ENCODE measurements at regions not wholly inside any gene's neighbourhood (a gene's known extent, or its start where the extent isn't known, plus 50 kb on each side); places are given as distances from the start of the nearest gene placed in this dataset.

DNA sequence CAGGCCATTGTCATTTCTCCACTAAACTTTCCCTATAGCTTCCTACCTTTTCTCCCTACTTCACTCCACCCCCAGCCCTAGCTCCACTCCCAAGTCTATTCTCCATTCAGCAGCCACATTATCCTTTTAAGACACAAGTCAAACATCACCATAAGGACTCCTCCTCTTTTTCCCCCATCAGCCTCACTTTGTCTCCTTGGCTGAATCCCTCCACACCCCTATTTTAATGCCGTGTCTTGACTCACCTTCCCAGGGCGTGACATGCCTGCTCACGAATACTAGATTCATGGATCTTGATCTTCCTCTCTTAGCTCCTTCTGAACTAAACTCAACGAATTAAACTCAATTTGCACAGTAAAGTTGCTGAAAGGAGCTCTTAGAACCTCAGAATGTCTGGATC, 281.9 kb downstream of the PTTG2 start:
- TF ChIP-seq, protein P1, sequence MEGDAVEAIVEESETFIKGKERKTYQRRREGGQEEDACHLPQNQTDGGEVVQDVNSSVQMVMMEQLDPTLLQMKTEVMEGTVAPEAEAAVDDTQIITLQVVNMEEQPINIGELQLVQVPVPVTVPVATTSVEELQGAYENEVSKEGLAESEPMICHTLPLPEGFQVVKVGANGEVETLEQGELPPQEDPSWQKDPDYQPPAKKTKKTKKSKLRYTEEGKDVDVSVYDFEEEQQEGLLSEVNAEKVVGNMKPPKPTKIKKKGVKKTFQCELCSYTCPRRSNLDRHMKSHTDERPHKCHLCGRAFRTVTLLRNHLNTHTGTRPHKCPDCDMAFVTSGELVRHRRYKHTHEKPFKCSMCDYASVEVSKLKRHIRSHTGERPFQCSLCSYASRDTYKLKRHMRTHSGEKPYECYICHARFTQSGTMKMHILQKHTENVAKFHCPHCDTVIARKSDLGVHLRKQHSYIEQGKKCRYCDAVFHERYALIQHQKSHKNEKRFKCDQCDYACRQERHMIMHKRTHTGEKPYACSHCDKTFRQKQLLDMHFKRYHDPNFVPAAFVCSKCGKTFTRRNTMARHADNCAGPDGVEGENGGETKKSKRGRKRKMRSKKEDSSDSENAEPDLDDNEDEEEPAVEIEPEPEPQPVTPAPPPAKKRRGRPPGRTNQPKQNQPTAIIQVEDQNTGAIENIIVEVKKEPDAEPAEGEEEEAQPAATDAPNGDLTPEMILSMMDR (IDR thresholded peaks at IDR 0.05): no peak
- no peak for TF ChIP-seq POLR2A (IDR thresholded peaks at IDR 0.05)

Measured in breast epithelium (tissue), 3 donors.